EL (cell line): ENCODE measurements at regions not wholly inside any gene's neighbourhood (a gene's known extent, or its start where the extent isn't known, plus 50 kb on each side); places are given as distances from the start of the nearest gene placed in this dataset.

ENCODE experiments used
- DNase-seq: peaks from one replicate; pipeline ENCODE4 v3.0.0-alpha.2; 2016

DNA sequence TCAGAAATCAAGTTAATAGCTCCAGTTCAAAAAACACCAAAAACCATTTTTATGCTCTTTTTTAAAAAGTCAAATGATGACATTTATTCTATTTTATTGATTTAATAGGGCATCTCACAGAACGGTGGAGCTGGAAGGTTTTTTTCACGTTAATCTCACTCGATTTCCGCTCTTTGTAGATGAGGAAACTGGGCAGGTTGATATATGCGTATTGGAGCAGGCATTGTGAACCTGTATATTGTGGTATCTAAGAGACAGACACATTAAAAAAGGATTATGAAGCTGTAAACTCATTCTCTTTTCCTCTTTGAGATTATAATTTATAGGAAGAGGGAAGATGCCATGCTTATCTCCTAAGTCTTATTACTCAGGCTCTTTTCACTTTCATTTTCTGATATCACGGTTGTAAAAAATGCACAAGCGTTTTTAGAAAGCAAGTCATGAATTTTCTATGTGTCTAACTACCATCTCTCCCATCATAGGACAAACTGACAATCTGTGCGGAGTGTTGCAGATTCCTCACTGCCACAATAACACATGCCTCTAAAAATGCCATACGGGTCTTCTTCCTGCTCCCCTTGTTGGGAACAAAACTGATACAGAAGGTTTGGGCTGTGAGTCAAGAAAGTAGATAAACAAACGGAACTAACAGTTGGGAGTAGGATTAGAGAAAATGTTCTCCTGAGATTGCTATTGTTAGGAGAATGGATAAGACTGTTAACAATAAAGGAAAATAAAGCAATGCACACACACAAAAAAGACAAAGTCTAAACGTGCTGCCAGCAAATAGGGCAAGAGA is 1997.7 kb downstream of the MAT2B start:
- no peak for DNase-seq

DNA sequence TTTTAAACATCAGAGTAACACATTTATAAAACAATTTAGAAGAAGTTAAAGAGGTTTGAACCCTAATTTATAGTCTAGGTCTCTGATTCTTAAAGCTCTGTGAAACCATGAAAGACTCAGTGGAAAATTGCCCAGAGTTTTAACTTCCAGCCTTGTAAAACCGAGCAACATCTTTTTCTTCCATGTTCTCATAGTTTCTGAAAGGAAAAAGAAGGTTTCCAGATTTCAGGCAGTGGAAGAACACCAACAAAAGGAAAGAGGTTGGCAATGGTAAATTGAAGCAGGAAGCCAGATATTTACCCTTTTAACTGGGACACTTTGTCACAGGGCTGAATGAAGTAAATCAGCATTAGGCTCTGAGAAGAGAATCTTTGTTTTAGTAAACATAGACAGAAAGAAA is 1999.3 kb downstream of the MAT2B start:
- DNase-seq: no peak

DNA sequence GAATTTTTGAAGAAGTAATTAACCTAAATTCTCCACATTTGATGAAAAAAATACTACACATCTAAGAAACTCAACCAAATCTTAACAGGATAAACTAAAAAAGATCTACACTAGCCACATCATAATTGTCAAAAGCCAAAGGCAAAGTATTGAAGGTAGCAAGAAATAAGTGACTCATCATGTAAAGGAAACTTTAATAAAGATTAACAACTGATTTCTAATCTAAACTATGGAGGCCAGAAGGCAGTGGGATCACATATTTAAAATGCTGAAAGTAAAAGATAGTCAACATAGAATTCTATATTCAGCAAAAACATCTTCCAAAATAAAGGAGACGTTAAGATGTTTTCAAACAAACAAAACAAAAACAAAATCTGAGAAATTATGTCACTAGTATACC is 2002.9 kb downstream of the MAT2B start:
- no peak for DNase-seq

DNA sequence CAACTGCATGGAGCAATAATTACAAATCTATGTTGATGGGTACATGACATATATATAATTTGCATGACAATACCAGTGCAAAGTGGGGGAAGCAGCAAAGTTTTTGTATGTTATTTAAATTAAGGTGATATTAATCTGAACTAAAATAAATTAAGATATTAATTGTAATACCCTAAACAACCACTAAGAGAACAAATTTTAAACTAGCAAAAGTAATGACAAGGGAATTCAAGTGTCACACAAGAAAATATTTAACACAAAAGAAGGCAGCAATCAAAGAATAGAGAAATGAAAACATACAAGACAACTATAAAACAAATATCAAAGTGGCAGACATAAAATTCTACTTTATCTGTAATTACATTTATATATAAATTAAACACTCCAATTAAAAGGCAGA is 2003.4 kb downstream of the MAT2B start:
- DNase-seq: no peak

DNA sequence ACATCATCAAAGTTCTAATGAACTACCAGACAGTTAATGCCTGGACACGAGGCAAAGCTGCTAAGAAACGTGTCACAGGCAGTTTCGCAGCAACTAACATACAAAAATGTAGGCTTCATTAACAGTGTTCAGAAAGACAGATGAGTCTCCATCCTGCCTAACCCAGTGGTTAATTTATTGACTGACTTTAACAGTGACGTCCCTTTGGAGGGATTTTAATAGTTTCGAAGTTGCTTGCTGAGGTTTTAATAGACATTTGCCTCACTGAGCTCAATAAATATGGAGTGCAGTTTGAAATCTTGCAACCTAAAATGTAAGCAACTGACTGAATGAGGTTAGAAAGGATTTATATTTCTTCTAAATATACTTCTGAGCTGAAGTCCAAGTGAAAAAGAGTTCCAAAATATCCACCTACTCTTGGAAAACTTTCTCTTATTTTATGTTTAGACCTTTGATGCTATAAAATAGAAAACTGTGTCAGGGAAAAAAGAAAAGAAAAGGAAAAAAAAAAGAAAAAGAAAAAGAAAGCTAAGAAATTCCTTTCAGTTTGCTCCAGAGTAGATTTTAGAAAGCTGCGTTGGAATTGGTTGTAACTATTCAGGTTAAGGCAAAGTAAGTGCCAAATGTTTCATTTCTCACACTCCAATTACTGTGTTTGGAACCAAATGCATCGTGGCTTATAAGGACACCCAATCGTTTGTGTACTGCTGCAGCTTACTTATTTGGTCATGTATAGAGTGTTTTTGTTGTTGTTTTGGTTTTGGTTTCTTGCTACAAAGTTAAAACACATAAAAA is 2016.6 kb downstream of the MAT2B start:
- DNase-seq: no peak

DNA sequence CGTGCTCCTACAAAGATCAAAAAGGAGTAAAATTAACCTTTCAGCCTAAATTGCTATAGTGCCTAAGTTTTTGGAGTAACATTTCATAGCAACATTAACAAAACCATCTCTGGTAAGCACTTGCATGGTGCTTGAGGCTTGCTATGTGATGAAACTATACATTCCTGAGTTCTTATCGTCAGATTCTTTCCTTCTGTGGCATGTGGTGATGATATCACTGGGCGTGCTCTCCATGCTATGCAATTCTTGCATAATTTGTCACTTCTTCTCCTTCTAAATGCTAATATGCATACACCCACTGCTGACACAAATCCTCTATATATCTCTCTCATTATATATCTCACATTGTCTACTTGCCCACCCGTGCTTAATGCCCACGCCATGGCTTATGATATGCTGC is 2019.9 kb downstream of the MAT2B start:
- DNase-seq: no peak

DNA sequence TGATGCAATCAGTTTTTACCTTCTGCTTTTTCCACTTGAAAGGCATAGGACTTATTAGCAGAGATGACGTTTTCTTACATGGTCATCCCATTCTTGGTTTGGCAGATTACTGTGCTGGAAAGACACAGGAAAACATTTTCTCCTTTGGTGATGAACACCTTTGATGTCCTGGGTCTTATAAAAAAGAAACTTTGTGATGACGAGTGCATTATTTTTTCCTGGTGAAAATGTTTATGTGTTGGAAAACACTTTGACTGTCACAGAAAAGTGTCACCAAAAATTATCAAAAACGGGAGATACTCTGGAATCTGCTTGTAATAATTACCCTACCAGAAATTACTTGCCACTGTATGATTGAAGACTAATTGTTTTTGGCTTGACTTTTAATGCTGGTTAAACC is 2020.9 kb downstream of the MAT2B start:
- no peak for DNase-seq

DNA sequence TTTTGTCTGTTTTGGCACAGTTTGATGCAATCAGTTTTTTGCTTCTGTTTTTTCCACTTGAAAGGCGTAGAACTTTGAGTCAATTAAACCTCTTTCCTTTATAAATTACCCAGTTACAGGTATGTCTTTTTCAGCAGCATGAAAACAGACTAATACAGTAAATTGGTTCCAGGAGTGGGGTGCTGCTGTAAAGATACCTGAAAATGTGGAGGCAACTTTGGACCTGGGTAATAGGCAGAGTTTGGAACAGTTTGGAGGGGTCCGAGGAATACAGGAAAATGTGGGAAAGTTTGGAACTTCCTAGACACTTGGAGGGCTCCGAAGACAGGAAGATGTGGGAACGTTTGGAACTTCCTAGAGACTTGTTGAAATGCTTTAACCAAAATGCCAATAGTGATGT is 2022.2 kb downstream of the MAT2B start:
- no peak for DNase-seq

DNA sequence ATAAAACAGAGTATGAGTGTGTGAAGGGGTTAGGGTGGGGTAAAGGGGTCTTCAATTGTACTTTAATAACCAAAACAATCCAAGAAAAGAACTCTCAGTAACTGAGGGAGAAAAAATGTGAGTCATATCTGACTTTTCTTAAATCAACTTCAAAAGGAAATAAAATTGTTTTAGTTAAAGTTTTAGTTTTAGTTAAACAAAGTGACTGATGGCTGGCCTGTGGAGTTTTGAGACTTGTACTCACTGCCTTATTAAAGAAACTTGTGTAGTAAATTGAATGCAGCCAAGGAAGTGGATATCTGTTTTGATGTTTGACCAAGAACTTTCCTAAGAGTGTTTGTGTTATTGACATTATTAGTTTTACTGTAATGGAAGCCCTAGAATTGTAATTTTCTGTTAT is 2032.6 kb downstream of the MAT2B start:
- DNase-seq: no peak

DNA sequence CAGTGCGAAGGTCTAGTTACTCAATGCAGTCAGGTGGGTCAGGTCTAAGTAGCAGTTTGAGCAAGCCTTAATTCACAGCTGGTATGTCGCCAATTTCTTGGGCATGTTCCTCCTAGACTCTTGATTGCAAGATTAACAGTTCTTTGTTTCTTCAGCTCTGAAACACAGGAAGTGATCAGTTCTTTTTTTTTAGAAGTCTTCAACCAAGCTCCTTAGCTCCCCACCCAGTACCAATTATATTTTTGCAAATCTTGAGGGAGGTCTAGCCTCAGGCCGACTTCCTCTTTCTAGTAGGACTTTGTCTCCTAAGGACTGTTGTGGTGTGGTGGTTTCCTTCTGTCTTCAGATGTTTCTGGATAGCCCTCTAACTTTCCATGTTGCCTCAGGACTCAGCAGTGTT is 2054.2 kb downstream of the MAT2B start:
- no peak for DNase-seq

DNA sequence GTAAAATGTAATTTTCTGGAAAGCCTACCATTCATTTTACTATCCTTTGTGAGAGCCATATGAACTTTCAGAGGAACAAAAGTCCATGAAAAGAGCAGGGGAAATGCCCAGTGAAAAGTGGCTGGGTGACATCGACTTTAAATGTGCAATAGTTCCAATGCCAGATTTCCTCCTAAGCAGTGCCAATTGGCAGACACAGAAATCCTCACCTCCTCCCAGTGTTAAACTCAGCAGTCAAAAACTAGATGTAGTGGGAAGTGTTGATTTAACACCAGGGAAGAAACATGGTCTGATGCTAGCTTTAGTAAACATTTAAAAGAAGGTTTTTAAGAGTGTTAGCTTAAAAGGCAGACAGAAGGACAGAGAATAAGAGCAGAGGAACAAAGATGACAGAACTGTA is 2055.2 kb downstream of the MAT2B start:
- no peak for DNase-seq

DNA sequence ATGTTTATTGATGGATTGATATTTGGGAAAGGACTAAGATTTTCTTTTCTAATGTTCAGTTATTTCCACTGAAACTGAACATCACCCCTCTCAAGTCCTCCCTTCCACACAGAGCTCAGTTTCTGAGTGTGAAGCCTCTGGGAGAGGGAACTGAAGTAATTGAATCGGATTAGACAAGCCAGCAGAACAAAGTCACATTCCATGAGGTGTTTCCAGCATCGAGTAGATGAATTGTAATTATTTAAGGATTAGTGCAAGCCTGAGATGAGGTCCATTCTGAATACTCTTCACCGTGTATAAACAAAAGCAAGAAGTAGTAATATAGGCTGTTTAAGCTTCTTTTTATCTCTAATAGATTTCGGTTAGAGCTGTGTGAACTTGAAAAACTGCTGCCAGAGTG is 2060.5 kb downstream of the MAT2B start:
- no peak for DNase-seq

DNA sequence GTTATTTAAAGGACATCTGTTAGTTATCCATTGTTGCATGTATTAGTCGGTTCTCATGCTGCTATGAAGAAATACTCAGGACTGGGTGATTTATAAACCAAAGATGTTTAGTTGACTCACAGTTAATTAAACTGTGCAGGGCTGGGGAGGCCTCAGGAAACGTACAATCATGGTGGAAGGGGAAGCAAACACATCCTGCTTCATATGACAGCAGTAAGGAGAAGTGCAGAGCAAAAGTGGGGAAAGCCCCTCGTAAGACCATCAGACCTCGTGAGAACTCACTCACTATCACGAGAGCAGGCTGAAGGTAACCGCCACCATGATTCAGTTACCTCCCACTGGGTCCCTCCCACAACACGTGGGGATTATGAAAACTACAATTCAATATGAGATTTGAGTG is 2064.1 kb downstream of the MAT2B start:
- no peak for DNase-seq

DNA sequence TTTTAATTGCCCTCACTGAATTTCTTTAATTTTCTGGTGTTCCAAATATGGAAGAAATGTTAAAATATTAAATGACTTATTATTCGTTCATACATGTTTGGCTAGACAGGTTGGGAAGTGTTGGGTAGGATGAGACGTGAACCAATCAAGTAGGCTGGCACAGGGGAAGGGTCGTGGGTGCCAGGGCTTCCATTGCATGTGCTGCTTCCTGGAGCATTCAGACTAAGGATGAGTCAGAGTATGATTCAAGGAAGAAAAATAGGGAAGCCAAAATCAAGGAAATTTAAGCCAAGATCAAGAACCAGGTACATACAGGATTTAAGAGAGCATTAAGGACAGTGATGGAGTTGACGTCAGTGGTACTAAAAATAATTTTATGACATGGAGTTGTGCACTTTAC is 2068.0 kb downstream of the MAT2B start:
- DNase-seq: no peak

DNA sequence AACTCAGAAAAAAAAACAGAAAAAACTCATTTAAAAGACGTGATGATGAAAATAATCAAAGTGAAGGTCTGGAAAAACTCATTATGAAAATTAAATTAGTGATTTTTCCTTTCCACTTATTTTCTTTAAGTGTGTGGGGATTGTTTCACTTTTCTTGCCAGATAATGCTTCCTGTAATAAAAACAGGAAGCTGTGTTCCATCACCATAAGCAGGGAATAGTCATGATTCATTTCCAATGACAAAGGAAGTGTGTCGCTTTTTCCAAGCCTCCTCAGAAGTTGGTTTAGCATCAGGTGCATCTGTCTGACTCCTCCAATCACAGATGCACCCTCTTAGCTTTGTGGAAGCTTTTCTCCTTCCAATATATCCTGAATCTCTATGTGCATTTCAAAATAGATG is 2068.7 kb downstream of the MAT2B start:
- DNase-seq: no peak

DNA sequence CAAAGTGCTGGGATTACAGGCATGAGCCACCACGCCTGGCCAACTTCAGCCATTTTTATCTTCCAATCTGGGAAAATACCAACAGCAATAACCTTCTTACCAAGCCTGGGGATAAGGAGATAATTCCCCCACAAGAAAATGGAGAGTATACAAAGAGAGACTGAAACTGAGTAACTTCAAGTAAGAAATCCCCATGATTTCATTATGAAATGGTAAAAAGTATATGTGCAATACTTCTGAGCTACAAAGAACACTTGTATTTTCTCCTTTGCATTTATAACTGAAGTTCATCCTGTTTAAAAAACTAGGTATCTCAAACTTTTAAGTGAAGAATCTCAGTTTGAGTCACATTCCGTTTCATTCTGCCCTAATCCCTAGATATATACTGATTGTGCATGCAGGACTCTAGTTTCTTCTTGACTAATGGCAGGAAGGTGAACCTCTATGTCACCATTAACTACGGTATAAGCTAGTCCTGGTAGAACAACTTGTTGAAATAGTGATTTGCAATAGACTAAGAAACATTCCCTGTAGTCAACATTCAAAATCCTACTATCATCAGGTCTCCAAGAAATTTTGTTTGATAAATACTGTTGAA is 2071.4 kb downstream of the MAT2B start:
- no peak for DNase-seq

DNA sequence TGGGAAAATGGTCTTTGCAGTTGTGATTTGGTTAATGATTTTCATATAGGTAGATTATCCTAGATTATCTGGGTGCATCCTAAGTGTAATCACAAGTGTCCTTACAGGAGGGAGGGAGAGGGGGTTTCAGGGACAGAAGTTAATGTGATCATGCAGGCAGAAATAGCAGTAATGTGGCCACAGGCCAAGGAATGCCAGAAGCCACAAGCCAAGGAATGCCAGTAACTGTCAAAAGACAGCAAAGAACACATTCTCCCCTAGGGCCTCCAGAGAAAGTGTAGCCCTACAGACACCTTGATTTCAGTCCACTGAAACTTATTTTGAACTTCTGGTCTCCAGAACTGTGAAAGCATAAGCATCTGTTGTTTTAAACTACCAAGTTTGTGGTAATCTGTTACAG is 2074.5 kb downstream of the MAT2B start:
- DNase-seq: no peak

DNA sequence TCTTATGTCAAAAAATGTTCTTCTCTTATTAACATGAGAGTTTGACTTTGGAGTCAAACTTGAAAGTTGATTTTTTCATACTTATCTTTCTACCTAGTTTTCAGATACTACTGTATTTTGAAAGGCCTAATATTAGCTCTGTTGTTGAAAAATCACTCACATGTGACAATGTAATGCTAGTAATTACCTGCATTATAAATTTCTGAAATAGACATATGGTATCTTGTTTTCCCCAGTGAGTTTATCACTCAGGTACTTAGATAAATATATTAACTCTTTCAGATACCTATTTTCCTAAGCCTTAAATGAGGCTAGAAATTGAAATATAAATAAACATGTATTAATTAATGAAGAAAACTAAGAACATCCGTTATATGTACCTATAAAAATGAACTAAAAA is 2089.3 kb downstream of the MAT2B start:
- DNase-seq: no peak

DNA sequence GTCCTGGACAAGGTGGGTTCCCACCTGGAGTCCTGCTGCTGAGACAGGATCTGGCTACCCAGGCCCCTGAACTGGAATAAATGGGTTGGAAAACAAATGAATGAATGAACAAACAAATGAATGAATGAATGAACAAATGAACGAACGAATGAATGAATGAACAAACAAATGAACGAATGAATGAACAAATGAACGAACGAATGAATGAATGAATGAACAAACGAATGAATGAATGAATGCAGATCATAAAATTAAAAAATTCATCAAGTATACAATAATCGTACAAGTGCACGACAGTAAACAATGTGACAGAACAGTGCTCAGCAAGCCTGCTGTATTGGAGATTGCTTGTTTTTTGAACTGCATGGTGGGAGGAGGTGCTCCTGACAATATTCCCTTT is 2097.1 kb downstream of the MAT2B start:
- no peak for DNase-seq

DNA sequence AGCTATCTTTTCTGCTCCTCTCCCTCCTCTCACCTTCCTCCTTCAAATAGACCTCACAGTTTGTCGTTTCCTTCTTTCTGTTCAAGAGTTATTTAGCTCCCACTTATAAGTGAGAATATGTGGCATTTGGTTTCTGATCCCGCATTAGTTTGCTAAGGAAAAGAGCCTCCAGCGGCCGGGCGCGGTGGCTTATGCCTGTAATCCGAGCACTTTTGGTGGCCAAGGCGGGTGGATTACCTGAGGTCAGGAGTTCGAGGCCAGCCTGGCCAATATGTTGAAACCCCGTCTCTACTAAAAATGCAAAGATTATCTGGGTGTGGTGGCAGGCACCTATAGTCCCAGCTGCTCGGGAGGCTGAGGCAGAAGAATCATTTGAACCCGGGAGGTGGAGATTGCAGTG is 2101.6 kb downstream of the MAT2B start:
- no peak for DNase-seq

DNA sequence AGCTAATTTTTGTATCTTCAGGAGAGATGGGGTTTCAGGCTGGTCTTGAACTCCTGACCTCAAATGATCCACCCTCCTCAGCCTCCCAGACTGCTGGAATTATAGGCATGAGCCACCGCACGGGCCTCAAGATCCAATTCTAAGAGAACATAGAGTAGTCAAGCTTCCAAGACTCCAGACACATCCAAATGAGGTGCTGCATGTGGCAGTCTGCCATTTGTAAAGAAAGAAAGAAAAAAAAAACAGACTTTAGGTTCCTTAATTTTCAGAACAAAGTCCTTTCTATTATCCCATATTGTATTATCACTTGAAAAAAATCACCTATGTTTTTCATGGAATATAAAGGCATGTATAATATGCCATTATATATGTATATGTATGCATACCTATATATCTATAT is 2104.5 kb downstream of the MAT2B start:
- DNase-seq: no peak

DNA sequence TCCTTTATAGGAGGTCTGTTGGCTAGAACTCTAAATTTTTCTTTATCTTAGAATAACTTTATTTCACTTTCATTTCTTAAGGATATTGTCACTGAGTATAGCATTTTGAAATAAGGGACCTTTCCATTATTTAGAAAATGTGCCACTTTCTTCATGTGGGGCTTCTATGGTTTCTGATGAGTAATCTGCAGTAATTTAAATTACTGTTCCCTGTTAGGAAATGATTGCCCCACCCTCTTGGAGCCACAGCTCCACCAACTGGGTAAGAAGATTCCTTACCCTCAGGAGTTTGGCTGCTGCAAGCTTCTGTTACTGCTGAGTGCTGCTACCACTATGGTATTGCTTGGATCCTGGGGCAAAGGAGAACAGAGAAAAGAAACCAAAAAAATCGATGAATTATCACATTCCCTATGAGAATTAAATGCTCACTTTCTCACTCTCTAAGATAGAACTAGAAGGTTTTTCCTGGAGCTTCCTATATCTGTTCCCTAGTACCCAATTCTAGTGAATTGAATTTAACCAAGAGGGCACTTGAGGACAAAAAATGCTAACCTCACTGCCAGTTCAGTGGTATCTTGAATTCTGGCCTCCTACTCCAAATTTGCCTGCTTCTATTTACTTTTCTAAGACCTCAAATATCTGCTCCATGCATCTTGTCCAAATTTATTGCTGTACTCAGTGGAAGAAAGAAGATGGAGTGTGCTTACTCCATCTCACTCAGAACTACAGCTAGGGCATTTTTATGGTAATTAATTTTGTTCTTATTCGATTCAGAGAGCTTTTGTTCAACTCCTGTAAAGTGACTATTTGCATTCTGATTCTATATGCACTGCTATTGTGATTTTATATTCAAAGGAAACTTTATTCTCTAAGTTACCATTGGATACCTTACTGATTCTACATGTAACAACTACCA is 2111.3 kb downstream of the MAT2B start:
- DNase-seq: no peak

DNA sequence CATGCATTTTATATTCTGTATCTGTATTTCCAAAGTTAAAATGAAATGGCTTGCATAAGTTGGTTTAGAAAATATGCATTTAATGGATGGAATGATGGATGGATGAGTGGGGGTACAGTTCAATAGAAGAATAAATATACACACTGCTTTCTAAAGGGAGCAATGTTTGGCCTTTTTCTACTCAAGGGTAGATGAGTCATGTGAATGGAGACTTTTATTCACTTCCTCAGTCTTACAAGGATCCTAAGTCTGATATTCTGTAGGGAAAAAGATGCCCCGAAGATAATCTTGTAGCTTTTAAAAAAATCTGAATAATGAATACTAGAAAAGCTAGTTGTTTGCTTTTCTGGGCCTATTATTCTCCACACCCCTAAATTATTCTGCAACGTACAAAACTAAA is 2112.1 kb downstream of the MAT2B start:
- no peak for DNase-seq
